ENCODE measurements at regions not wholly inside any gene's neighbourhood (a gene's known extent, or its start where the extent isn't known, plus 50 kb on each side); places are given as distances from the start of the nearest gene placed in this dataset.

- Histone ChIP-seq H3K4me3 (ENCODE audit: low read depth, low read length) (no peak overlapping the region), H3K27me3 (ENCODE audit: control insufficient read depth, insufficient read depth, low read length) (no peaks in the 10 kb centered on the region), H3K36me3 (ENCODE audit: control insufficient read depth, insufficient read depth, low read length) (no peaks in the 10 kb centered on the region)
- TF ChIP-seq CTCF (IDR thresholded peaks at IDR 0.05; ENCODE audit: insufficient read depth, low read length, poor library complexity, severe bottlenecking), result no peak
- DNase-seq (ENCODE audit: low read depth), result no peak
Measured at GRCh38 chr17:72259922-72260321, 139.1 kb downstream of the SOX9 start.

- H3K36me3 ChIP-seq (ENCODE audit: control insufficient read depth, insufficient read depth, low read length), result no peaks in the 10 kb centered on the region
- no peak for DNase-seq (ENCODE audit: low read depth)
- H3K27me3 ChIP-seq (ENCODE audit: control insufficient read depth, insufficient read depth, low read length), result peaks cover 2% of the 10 kb centered on the region
- TF ChIP-seq CTCF (IDR thresholded peaks at IDR 0.05; ENCODE audit: insufficient read depth, low read length, poor library complexity, severe bottlenecking), result no peak
- H3K4me3 ChIP-seq (ENCODE audit: low read depth, low read length), result no peak overlapping the region
Measured at GRCh38 chr17:72262766-72263165, 141.9 kb downstream of the SOX9 start.

- H3K4me3 ChIP-seq (ENCODE audit: low read depth, low read length), result no peak overlapping the region
- H3K27me3 ChIP-seq (ENCODE audit: control insufficient read depth, insufficient read depth, low read length), result peaks cover 2% of the 10 kb centered on the region
- no peak for DNase-seq (ENCODE audit: low read depth)
- no peak for TF ChIP-seq CTCF (IDR thresholded peaks at IDR 0.05; ENCODE audit: insufficient read depth, low read length, poor library complexity, severe bottlenecking)
- H3K36me3 ChIP-seq (ENCODE audit: control insufficient read depth, insufficient read depth, low read length), result no peaks in the 10 kb centered on the region
Measured at GRCh38 chr17:72264682-72265405, 144.0 kb downstream of the SOX9 start.

- peaks cover 2% of the 10 kb centered on the region for H3K27me3 ChIP-seq (ENCODE audit: control insufficient read depth, insufficient read depth, low read length)
- DNase-seq (ENCODE audit: low read depth), result no peak
- no peak for TF ChIP-seq CTCF (IDR thresholded peaks at IDR 0.05; ENCODE audit: insufficient read depth, low read length, poor library complexity, severe bottlenecking)
- no peaks in the 10 kb centered on the region for H3K36me3 ChIP-seq (ENCODE audit: control insufficient read depth, insufficient read depth, low read length)
- no peak overlapping the region for H3K4me3 ChIP-seq (ENCODE audit: low read depth, low read length)
Measured at GRCh38 chr17:72266112-72266775, 145.4 kb downstream of the SOX9 start.

- no peak for DNase-seq (ENCODE audit: low read depth)
- Histone ChIP-seq H3K27me3 (ENCODE audit: control insufficient read depth, insufficient read depth, low read length) (peaks cover 2% of the 10 kb centered on the region), H3K36me3 (ENCODE audit: control insufficient read depth, insufficient read depth, low read length) (no peaks in the 10 kb centered on the region), H3K4me3 (ENCODE audit: low read depth, low read length) (no peak overlapping the region)
- no peak for TF ChIP-seq CTCF (IDR thresholded peaks at IDR 0.05; ENCODE audit: insufficient read depth, low read length, poor library complexity, severe bottlenecking)
Measured at GRCh38 chr17:72267601-72268000, 146.8 kb downstream of the SOX9 start.
